HG02759 (cell line): ENCODE measurements at regions not wholly inside any gene's neighbourhood (a gene's known extent, or its start where the extent isn't known, plus 50 kb on each side); places are given as distances from the start of the nearest gene placed in this dataset.
A peak's percentile ranks its signal among the peaks of the same experiment; 100 is the strongest.

ENCODE experiments used
- ATAC-seq: cut with Tn5 transposase; IDR thresholded peaks from one replicate; pipeline ENCODE4 v1.9.1; 2021; ENCODE audit warnings: mild to moderate bottlenecking, moderate library complexity; ENCODE audit not compliant: unreplicated experiment

DNA sequence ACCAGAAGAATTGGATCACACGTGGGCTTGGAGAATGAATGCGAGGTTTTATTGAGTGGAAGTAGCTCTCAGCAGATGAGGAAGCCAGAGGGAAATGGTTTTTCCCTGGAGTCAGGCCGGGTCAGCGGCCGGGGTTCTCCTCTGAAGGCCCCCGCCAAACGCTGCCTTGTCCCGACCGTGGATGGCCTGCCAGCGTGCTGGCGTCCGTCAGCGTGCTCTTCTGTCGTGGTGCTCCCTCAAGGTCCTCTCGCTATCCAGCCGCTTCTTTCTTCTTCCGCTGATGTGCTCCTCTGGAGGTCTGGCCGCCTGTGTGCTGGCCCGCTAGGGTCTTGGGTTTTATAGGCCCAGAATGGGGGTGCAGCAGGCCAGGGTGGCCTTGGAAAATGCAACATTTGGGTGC is 632.2 kb downstream of the TRAM1L1 start:
- ATAC-seq: no peak

- ATAC-seq: no peak
These were observed 635.6 kb downstream of the TRAM1L1 start for GRCh38 chr4:116449764-116450163.

GRCh38 chr4:116444117-116444516 is 641.3 kb downstream of the TRAM1L1 start:
- ATAC-seq: no peak

- ATAC-seq: no peak
These were observed 646.2 kb downstream of the TRAM1L1 start for GRCh38 chr4:116438981-116439729.

GRCh38 chr4:116438417-116438816 is 647.0 kb downstream of the TRAM1L1 start:
- ATAC-seq: no peak

DNA sequence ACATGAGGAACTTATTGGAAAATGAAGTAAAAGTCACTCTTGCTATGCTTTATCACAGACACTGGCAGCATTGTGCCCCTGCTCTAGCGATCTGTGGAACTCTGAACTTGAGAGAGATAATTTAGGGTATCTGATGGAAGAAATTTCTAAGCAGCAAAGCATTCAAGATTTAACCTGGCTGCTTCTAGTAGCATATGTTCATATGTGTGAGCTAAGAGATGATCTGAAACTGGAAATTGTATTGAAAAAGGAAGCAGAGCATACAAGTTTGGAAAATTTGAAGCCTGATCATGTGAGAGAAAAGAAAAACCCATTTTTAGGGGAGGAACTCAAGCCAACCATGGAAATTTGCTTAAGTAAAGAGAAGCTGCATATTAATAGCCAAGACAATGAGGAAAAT is 657.7 kb downstream of the TRAM1L1 start:
- no peak for ATAC-seq

- ATAC-seq: no peak
These were observed 672.2 kb downstream of the TRAM1L1 start for GRCh38 chr4:116413222-116413621.

DNA sequence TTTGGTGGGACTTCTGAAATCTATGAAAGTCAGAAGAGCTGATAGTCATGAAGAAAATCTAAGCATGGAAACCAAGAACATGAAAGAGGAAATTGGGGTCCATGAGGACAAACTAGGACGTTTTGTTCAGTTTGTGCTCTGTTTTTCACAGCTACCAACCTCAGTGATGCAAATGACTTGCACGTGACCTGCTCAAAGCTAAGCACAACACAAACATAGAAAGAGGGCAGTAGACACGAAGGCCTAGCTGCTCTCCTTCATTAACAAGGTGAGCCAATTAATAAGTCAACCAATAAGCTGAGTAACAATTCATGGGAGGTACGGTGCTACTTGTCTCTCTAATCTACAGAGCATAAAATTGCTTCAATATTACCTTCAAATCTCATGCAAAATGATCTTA is 684.1 kb downstream of the TRAM1L1 start:
- ATAC-seq: no peak

DNA sequence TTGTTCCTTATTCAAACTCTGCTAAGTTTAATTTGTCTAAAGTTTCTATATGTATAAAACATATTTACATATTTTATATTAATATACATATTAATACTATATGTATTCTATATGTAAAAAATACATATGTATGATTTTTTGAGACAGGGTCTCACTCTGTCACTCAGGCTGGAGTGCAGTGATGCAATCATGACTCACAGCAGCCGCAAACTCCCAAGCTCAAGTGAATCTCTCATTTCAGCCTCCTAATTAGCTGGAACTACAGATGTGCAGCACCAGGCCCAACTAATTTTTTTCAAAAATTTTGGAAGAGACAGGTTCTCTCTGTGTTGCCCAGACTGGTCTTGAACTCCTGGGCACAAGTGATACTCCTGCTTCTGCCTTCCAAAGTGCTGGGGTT is 684.9 kb downstream of the TRAM1L1 start:
- no peak for ATAC-seq

DNA sequence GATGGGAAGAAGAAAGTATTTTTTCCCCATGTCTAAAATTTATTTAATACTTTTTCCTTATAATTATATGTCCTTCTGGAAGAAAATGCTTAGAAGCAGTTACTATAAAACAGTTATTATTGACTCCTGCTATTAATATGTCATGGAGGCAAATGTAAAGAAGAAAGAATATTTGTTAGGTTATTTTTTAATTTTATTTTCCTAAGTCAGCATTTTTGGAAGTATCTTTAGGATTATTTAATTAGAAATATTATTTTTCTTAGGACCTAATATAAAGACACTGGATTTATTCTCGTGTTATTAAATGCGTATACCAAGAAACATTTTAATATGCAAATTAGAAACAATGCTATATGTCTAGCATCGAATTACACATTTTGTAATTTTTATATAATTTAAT is 687.7 kb downstream of the TRAM1L1 start:
- no peak for ATAC-seq

DNA sequence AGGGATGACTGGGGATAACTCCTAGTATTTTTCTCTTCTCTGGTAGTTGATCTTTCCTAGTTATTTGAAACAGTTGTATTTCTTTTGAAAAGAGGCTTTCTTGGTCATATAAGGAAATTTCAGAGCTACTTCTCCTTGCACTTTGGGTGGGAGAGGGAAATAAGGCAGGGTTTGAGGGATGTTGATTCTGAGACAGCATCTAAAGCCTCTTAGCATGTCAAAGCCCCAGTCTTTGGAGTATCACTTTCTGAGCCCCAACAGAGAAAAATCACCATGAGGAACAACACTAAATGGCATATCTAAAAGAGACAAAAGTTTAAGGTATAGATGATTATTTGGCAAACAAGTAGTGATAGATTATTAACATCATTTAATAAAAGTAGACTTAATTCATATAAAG is 688.1 kb downstream of the TRAM1L1 start:
- ATAC-seq: no peak

DNA sequence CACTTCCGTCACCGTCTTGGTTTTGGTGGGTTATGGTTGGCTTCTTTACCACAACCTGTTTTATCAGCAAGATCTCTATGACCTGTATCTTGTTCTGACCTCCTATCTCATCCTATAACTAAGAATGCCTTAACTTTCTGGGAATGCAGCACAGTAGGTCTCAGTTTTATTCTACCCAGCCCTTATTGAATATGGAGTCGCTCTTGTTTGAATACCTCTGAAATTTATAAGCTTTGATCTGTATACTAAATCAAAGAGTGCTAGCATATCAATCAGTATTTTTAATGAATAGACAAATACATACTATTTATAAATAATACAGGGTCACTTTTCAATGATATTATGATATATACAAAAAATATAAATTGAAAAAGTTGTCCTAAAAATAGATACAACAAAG is 690.0 kb downstream of the TRAM1L1 start:
- no peak for ATAC-seq

DNA sequence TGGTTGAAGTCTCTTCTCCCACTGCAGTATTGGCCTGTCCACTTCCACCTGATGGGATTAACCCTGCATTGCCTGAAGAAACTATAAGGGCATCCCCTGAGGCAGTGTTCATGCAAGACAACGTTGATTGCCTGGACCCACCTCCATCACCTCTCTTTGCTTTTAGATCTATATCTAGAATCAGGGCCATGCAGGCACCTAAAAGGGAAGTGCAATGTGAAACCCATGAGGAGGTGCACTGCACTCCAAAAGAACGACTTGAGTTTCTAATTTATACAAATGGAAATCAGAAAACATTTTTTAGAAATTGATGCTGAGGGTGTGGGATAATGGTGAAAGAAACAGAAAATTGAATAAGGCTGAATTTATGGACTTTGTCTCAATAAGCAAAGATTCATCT is 694.4 kb downstream of the TRAM1L1 start:
- ATAC-seq: no peak

- ATAC-seq: no peak
These were observed 696.2 kb downstream of the TRAM1L1 start for GRCh38 chr4:116389139-116389538.

DNA sequence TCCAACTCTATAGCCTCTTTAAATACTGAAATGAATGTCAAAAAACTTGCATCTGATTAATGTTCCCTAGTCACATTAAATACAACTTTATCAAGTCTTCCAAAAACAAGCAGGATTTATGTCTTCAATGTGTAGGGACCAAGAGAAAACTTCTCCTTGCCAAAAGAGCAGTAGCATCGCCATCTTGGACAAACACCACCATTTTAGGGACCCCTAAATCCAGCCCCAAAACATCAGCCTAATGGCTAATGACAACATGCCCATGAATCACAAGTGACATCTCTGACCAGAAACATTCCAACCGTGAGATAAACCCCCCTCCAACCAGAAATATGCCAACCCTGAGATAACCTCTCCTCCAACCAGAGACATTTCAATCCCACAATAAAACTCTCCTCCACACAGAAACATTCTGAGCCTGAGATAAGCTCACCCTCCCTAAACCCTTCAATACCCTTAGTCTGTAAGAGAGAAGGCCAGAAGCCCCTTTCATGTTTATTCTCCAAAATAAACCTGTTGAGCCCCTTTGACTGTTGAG is 697.4 kb downstream of the TRAM1L1 start:
- no peak for ATAC-seq

- ATAC-seq: no peak
These were observed 698.5 kb downstream of the TRAM1L1 start for GRCh38 chr4:116386856-116387255.

GRCh38 chr4:116385583-116385982 is 699.8 kb downstream of the TRAM1L1 start:
- no peak for ATAC-seq

DNA sequence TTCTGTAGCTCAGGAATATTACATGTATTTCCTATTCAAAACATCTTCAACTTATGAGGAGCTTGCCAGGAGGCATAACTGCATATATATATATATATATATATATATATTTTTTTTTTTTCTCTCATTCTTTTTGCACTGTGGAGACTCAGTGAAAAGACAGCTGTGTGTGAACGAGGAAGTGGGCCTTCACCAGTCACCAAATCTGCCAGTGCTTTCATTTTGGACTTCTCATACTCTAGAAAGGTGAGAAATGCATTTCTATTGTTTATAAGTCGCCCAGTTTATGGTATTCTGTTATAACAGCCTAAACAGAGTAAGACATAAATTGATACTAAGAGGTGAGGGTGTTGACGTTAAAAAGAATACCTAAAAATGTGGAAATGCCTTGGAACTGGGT is 710.6 kb downstream of the TRAM1L1 start:
- ATAC-seq: no peak

- no peak for ATAC-seq
These were observed 722.8 kb downstream of the TRAM1L1 start for GRCh38 chr4:116362583-116362982.

GRCh38 chr4:116361790-116362189 is 723.6 kb downstream of the TRAM1L1 start:
- ATAC-seq: no peak

GRCh38 chr4:116358633-116359222 is 726.6 kb downstream of the TRAM1L1 start:
- peak; percentile 99 for ATAC-seq

GRCh38 chr4:116357758-116358157 is 727.6 kb downstream of the TRAM1L1 start:
- no peak for ATAC-seq

- ATAC-seq: no peak
These were observed 738.6 kb downstream of the TRAM1L1 start for GRCh38 chr4:116346750-116347149.
